ENCODE measurements at regions not wholly inside any gene's neighbourhood (a gene's known extent, or its start where the extent isn't known, plus 50 kb on each side); places are given as distances from the start of the nearest gene placed in this dataset.

GRCh38 chr11:113584371-113584770 lies 109.2 kb upstream of the DRD2 start:
- H3K18ac ChIP-seq (ENCODE audit: extremely low read depth, low read length), result no peak overlapping the region
- no peaks in the 10 kb centered on the region for H3K79me2 ChIP-seq (ENCODE audit: control insufficient read depth in 1 of 2, insufficient read depth in 2 of 2, low read length in 2 of 2)
- no peak overlapping the region for H3K14ac ChIP-seq (ENCODE audit: insufficient read length)
- H3K4me1 ChIP-seq (replicated peaks in 1 of 4; ENCODE audit: control insufficient read depth in 3 of 4, insufficient read depth in 4 of 4, low read length in 3 of 4), result peaks cover 0 to 6% (median 3%) of the 10 kb centered on the region in 4 experiments; a peak in 3 of 7 replicates
- no peak overlapping the region for H2BK120ac ChIP-seq (replicated peaks; ENCODE audit: low read depth, low read length)
- H3K79me1 ChIP-seq (ENCODE audit: low read depth, low read length), result no peaks in the 10 kb centered on the region
- H3K4me2 ChIP-seq (ENCODE audit: insufficient read depth in 1 of 2, low read depth in 2 of 2, low read length in 2 of 2), result no peak overlapping the region
- no peak overlapping the region for H3K23ac ChIP-seq (ENCODE audit: insufficient read length)
- no peak overlapping the region for H2BK12ac ChIP-seq (ENCODE audit: low read depth, low read length)
- no peak overlapping the region for H3K56ac ChIP-seq (replicated peaks; ENCODE audit: insufficient read length, low read depth, low read length)
- H3K9ac ChIP-seq (replicated peaks in 1 of 4; ENCODE audit: extremely low read depth in 1 of 4, low read depth in 3 of 4, low read length in 3 of 4), result no peak overlapping the region
- H3K9me3 ChIP-seq (ENCODE audit: insufficient read depth in 2 of 2, low read depth in 1 of 2, low read length in 1 of 2), result no peaks in the 10 kb centered on the region
- no peak overlapping the region for H4K91ac ChIP-seq (replicated peaks; ENCODE audit: insufficient read length, low read length)
- H2BK20ac ChIP-seq (ENCODE audit: low read length), result no peak overlapping the region
- no peak overlapping the region for H3K4ac ChIP-seq (replicated peaks; ENCODE audit: insufficient read length, low read depth, low read length)
- H3K4me3 ChIP-seq (ENCODE audit: extremely low read depth in 1 of 4, insufficient read depth in 2 of 4, low read depth in 3 of 4, low read length in 4 of 4), result no peak overlapping the region
- DNase-seq (ENCODE audit: low read depth in 1 of 2, low spot score in 2 of 2) (no peak), FAIRE-seq (no peak)
- WGBS, 2 experiments (ENCODE audit: extremely low coverage in 1 of 2, insufficient coverage in 1 of 2, insufficient read length in 1 of 2, insufficient replicate concordance in 2 of 2, low coverage in 1 of 2, low lambda C conversion rate in 2 of 2, missing lambda C conversion rate in 1 of 2), result 99% methylated on average over 6 of the region's 6 CpGs; no CpG with 5 or more reads in 1 of the 2 experiments
- H3K36me3 ChIP-seq (ENCODE audit: control insufficient read depth in 2 of 4, insufficient read depth in 4 of 4, low read length in 3 of 4), result no peaks in the 10 kb centered on the region
- no peak overlapping the region for H3K27ac ChIP-seq (ENCODE audit: low read depth, low read length)
- ChIA-PET CTCF (ENCODE audit: partially characterized antibody) (no interaction called here), POLR2A (ENCODE audit: partially characterized antibody) (no interaction called here)
- H2BK15ac ChIP-seq (ENCODE audit: low read length), result no peak overlapping the region
- no peaks in the 10 kb centered on the region for H3K27me3 ChIP-seq (replicated peaks in 1 of 4; ENCODE audit: control insufficient read depth in 3 of 4, extremely low read depth in 1 of 4, insufficient read depth in 3 of 4, low read length in 3 of 4)
- no peak overlapping the region for H2AK5ac ChIP-seq (ENCODE audit: low read depth, low read length)
- no peak overlapping the region for H2AFZ ChIP-seq (ENCODE audit: low read length)
- no peaks in the 10 kb centered on the region for H4K20me1 ChIP-seq (replicated peaks in 1 of 2; ENCODE audit: control insufficient read depth in 1 of 2, insufficient read depth in 2 of 2, low read length in 2 of 2)
- no peak overlapping the region for H4K8ac ChIP-seq (ENCODE audit: extremely low read depth, insufficient read depth, low read length)
- no peak overlapping the region for H4K5ac ChIP-seq (ENCODE audit: insufficient read length, low read depth, low read length)
- H2BK5ac ChIP-seq (ENCODE audit: low read depth, low read length), result no peak overlapping the region
- no peaks in the 10 kb centered on the region for H3K23me2 ChIP-seq (ENCODE audit: low read depth, low read length)
- no peak for TF ChIP-seq TBP (IDR thresholded peaks at IDR 0.05; ENCODE audit: low read depth, low read length)
- TF ChIP-seq HDAC2 (IDR thresholded peaks at IDR 0.05; ENCODE audit: borderline replicate concordance in 1 of 2, low read depth in 2 of 2, low read length in 2 of 2), result no peak
- no peak for TF ChIP-seq NRF1 (IDR thresholded peaks at IDR 0.05; ENCODE audit: low read depth, low read length)
- TF ChIP-seq SP4 (IDR thresholded peaks at IDR 0.05; ENCODE audit: low read length), result no peak
- TF ChIP-seq, protein P1, sequence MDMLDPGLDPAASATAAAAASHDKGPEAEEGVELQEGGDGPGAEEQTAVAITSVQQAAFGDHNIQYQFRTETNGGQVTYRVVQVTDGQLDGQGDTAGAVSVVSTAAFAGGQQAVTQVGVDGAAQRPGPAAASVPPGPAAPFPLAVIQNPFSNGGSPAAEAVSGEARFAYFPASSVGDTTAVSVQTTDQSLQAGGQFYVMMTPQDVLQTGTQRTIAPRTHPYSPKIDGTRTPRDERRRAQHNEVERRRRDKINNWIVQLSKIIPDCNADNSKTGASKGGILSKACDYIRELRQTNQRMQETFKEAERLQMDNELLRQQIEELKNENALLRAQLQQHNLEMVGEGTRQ (IDR thresholded peaks at IDR 0.05; ENCODE audit: low read length), result no peak
- TF ChIP-seq POLR2A (IDR thresholded peaks at IDR 0.05; ENCODE audit: control extremely low read depth in 1 of 2, low read depth in 2 of 2, low read length in 2 of 2), result no peak
- TF ChIP-seq HDAC6 (IDR thresholded peaks at IDR 0.05; ENCODE audit: low read depth, low read length), result no peak
- no peak for TF ChIP-seq BCL11A (IDR thresholded peaks at IDR 0.05; ENCODE audit: low read depth in 2 of 2, low read length in 2 of 2)
- TF ChIP-seq SP1 (IDR thresholded peaks at IDR 0.05; ENCODE audit: low read depth, low read length), result no peak
- TF ChIP-seq CTBP2 (IDR thresholded peaks at IDR 0.05; ENCODE audit: borderline replicate concordance, insufficient read depth, insufficient read length, low read length), result no peak
- no peak for TF ChIP-seq YY1 (IDR thresholded peaks at IDR 0.05; ENCODE audit: low read depth, low read length)
- no peak for TF ChIP-seq KDM5A (IDR thresholded peaks at IDR 0.05; ENCODE audit: low read length)
- no peak for TF ChIP-seq CHD2 (IDR thresholded peaks at IDR 0.05; ENCODE audit: low read length)
- TF ChIP-seq BRCA1 (IDR thresholded peaks at IDR 0.05; ENCODE audit: low read depth, low read length), result no peak
- no peak for TF ChIP-seq SRF (IDR thresholded peaks at IDR 0.05; ENCODE audit: low read depth, low read length)

Data from H1 (cell line).